DOHH2 (cell line): ENCODE measurements at regions not wholly inside any gene's neighbourhood (a gene's known extent, or its start where the extent isn't known, plus 50 kb on each side); places are given as distances from the start of the nearest gene placed in this dataset.

ENCODE experiments used
- H3F3A ChIP-seq: fragments of 200-600 bp; sonication (generic), shearing (Covaris generic); 2 replicates; pipeline ENCODE4 v1.6.0; 2016; ENCODE audit warnings: antibody characterized with exemption, mild to moderate bottlenecking; ENCODE audit not compliant: control insufficient read depth, insufficient read depth
- H3K27ac ChIP-seq: fragments of 200-600 bp; sonication (generic); 2 replicates; pipeline ENCODE4 v1.5.1; 2014; ENCODE audit warnings: low read depth, mild to moderate bottlenecking, low read length, moderate library complexity
- H3K27me3 ChIP-seq: fragments of 200-600 bp; sonication (generic); 2 replicates; pipeline ENCODE4 v1.6.1; 2014; ENCODE audit warnings: mild to moderate bottlenecking, low read length, mixed read lengths; ENCODE audit not compliant: control insufficient read depth
- H3K36me3 ChIP-seq: fragments of 200-600 bp; sonication (generic); 2 replicates; pipeline ENCODE4 v1.6.1; 2014; ENCODE audit warnings: mild to moderate bottlenecking, low read length, moderate library complexity, mixed read lengths; ENCODE audit not compliant: control insufficient read depth
- H3K4me1 ChIP-seq: fragments of 200-600 bp; sonication (generic); 2 replicates; pipeline ENCODE4 v1.6.1; 2014; ENCODE audit warnings: mild to moderate bottlenecking, low read length, mixed read lengths; ENCODE audit not compliant: control insufficient read depth
- H3K4me2 ChIP-seq: fragments of 200-600 bp; sonication (generic); 2 replicates; pipeline ENCODE4 v1.6.0; 2014; ENCODE audit warnings: mild to moderate bottlenecking, low read length, moderate library complexity
- H3K4me3 ChIP-seq: fragments of 200-600 bp; sonication (generic); 2 replicates; pipeline ENCODE4 v1.5.1; 2014; ENCODE audit warnings: mild to moderate bottlenecking, low read length, mixed read lengths
- H3K79me2 ChIP-seq: fragments of 200-600 bp; sonication (generic); 2 replicates; pipeline ENCODE4 v1.6.1; 2014; ENCODE audit warnings: mild to moderate bottlenecking, low read length, mixed read lengths; ENCODE audit not compliant: control insufficient read depth
- H3K9me2 ChIP-seq: fragments of 200-600 bp; sonication (generic); replicated peaks from 2 replicates; pipeline ENCODE4 v1.6.1; 2014; ENCODE audit warnings: mild to moderate bottlenecking, low read length, mixed read lengths; ENCODE audit not compliant: control insufficient read depth
- H3K9me3 ChIP-seq: fragments of 200-600 bp; sonication (generic); 2 replicates; pipeline ENCODE4 v1.6.1; 2014; ENCODE audit warnings: antibody characterized with exemption, low read length, mixed read lengths; ENCODE audit not compliant: control insufficient read depth, insufficient read depth
- H4K20me1 ChIP-seq: fragments of 200-600 bp; sonication (generic); 2 replicates; pipeline ENCODE4 v1.6.0; 2014; ENCODE audit warnings: low read depth, mild to moderate bottlenecking, antibody characterized with exemption, low read length, moderate library complexity; ENCODE audit not compliant: control insufficient read depth, insufficient read depth
- CTCF ChIP-seq: fragments of 200-600 bp; sonication (generic); IDR thresholded peaks from one replicate; pipeline ENCODE4 v1.5.1; 2014; ENCODE audit warnings: antibody characterized with exemption, mild to moderate bottlenecking, low read depth, low read length; ENCODE audit not compliant: poor library complexity, severe bottlenecking
- EZH2phosphoT487 ChIP-seq: fragments of 200-600 bp; sonication (generic); IDR thresholded peaks from 2 replicates; pipeline ENCODE4 v1.6.1; 2017; ENCODE audit warnings: borderline replicate concordance, mild to moderate bottlenecking, antibody characterized with exemption, low read length, moderate library complexity, mixed read lengths

- Histone ChIP-seq H3K9me2 (no peaks in the 10 kb centered on the region), H3K27ac (no peak overlapping the region), H3K9me3 (no peaks in the 10 kb centered on the region), H4K20me1 (no peaks in the 10 kb centered on the region), H3K4me2 (no peak overlapping the region), H3K36me3 (no peaks in the 10 kb centered on the region), H3K4me3 (no peak overlapping the region), H3K4me1 (no peaks in the 10 kb centered on the region), H3K27me3 (0 out of 2 replicates have a peak, but pooled peaks cover 5% of the 10 kb centered on the region), H3K79me2 (no peaks in the 10 kb centered on the region), H3F3A (no peaks in the 10 kb centered on the region)
- TF ChIP-seq CTCF (no peak), EZH2phosphoT487 (no peak)
Measured at GRCh38 chr4:108520807-108521206, 99.6 kb upstream of the RPL34 start.

GRCh38 chr4:108519911-108520601 lies 100.3 kb upstream of the RPL34 start:
- no peaks in the 10 kb centered on the region for H3K4me1 ChIP-seq
- no peak overlapping the region for H3K4me3 ChIP-seq
- H3K9me3 ChIP-seq, result no peaks in the 10 kb centered on the region
- H4K20me1 ChIP-seq, result no peaks in the 10 kb centered on the region
- no peak overlapping the region for H3K4me2 ChIP-seq
- 0 out of 2 replicates have a peak, but pooled peaks cover 5% of the 10 kb centered on the region for H3K27me3 ChIP-seq
- no peaks in the 10 kb centered on the region for H3F3A ChIP-seq
- H3K79me2 ChIP-seq, result no peaks in the 10 kb centered on the region
- H3K9me2 ChIP-seq, result no peaks in the 10 kb centered on the region
- no peaks in the 10 kb centered on the region for H3K36me3 ChIP-seq
- H3K27ac ChIP-seq, result no peak overlapping the region
- TF ChIP-seq CTCF (no peak), EZH2phosphoT487 (no peak)

GRCh38 chr4:108519208-108519833 lies 101.1 kb upstream of the RPL34 start:
- Histone ChIP-seq H3K9me3 (no peaks in the 10 kb centered on the region), H3F3A (no peaks in the 10 kb centered on the region), H4K20me1 (no peaks in the 10 kb centered on the region), H3K27ac (no peak overlapping the region), H3K27me3 (0 out of 2 replicates have a peak, but pooled peaks cover 5% of the 10 kb centered on the region), H3K36me3 (no peaks in the 10 kb centered on the region), H3K79me2 (no peaks in the 10 kb centered on the region), H3K4me3 (no peak overlapping the region), H3K4me2 (no peak overlapping the region), H3K4me1 (no peaks in the 10 kb centered on the region), H3K9me2 (no peaks in the 10 kb centered on the region)
- TF ChIP-seq CTCF (no peak), EZH2phosphoT487 (no peak)
